HG03342 (cell line): ENCODE measurements at regions not wholly inside any gene's neighbourhood (a gene's known extent, or its start where the extent isn't known, plus 50 kb on each side); places are given as distances from the start of the nearest gene placed in this dataset.
"Not testable (repeated sequence)": the region's sequence is repeated elsewhere in the genome, so short reads cannot be mapped to it uniquely, and the experiment has no call there.

ENCODE experiments used
- ATAC-seq: cut with Tn5 transposase; IDR thresholded peaks from one replicate; pipeline ENCODE4 v1.9.1; 2021; ENCODE audit warnings: mild to moderate bottlenecking, moderate library complexity; ENCODE audit not compliant: unreplicated experiment

GRCh38 chr3:106488331-106488730, 619.5 kb upstream of the CBLB start:
- ATAC-seq: no peak

- no peak for ATAC-seq
Measured at GRCh38 chr3:106491796-106492195, 623.0 kb upstream of the CBLB start.

- no peak for ATAC-seq
Measured at GRCh38 chr3:106508331-106508893, 639.6 kb upstream of the CBLB start.

GRCh38 chr3:106510206-106510605, 641.4 kb upstream of the CBLB start:
- no peak for ATAC-seq

- no peak for ATAC-seq
Measured at GRCh38 chr3:106512846-106513245, 644.0 kb upstream of the CBLB start.

- no peak for ATAC-seq
Measured at GRCh38 chr3:106514431-106514830, 645.6 kb upstream of the CBLB start.

GRCh38 chr3:106518516-106518915, 649.7 kb upstream of the CBLB start:
- ATAC-seq: no peak

- ATAC-seq: no peak
Measured at GRCh38 chr3:106522397-106522796, 653.6 kb upstream of the CBLB start.

GRCh38 chr3:106528932-106529331, 660.1 kb upstream of the CBLB start:
- ATAC-seq: no peak

GRCh38 chr3:106529738-106530137, 660.9 kb upstream of the CBLB start:
- ATAC-seq: no peak

GRCh38 chr3:106530367-106530766, 661.6 kb upstream of the CBLB start:
- no peak for ATAC-seq

GRCh38 chr3:106531771-106532329, 663.0 kb upstream of the CBLB start:
- not testable (repeated sequence) for ATAC-seq

- no peak for ATAC-seq
Measured at GRCh38 chr3:106533093-106533787, 664.4 kb upstream of the CBLB start.

- no peak for ATAC-seq
Measured at GRCh38 chr3:106533788-106534160, 665.0 kb upstream of the CBLB start.

- no peak for ATAC-seq
Measured at GRCh38 chr3:106534206-106534605, 665.4 kb upstream of the CBLB start.

- ATAC-seq: no peak
Measured at GRCh38 chr3:106540743-106541142, 671.9 kb upstream of the CBLB start.

GRCh38 chr3:106542101-106542769, 673.4 kb upstream of the CBLB start:
- ATAC-seq: no peak

- no peak for ATAC-seq
Measured at GRCh38 chr3:106552351-106553043, 683.7 kb upstream of the CBLB start.

GRCh38 chr3:106560451-106560966, 691.7 kb upstream of the CBLB start:
- no peak for ATAC-seq

GRCh38 chr3:106566277-106566676, 697.5 kb upstream of the CBLB start:
- peak; percentile 96 for ATAC-seq

GRCh38 chr3:106570426-106570825, 701.6 kb upstream of the CBLB start:
- no peak for ATAC-seq
